ENCODE measurements at regions not wholly inside any gene's neighbourhood (a gene's known extent, or its start where the extent isn't known, plus 50 kb on each side); places are given as distances from the start of the nearest gene placed in this dataset.

DNA sequence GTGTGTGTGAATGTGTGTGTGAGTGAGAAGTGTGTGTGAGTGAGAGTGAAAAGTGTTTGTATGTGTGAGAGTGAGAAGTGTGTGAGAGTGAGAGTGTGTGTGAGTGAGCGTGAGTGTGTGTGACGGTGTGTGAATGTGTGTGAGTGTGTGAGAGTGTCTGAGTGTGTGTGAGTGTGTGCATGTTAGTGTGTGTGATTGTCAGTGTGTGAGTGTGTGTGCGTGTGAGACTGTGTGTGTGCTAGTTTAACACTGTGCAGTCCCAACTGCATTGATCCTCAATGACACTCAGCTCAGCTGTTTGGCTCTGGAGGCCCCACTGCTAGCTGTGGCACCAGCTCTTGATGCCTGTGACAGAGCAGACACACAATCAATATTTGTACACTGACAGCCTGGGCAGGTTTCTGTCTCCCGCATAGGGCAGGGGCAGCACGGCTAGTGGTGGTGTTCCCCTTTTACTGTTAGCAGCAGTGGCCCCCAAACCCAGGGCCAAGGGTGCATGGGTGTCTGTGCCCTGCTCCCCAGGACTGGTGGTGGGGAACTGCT lies 135.0 kb downstream of the INHBB start:
- DNase-seq (ENCODE audit: low read depth) = no peak
- TF ChIP-seq, protein P1, sequence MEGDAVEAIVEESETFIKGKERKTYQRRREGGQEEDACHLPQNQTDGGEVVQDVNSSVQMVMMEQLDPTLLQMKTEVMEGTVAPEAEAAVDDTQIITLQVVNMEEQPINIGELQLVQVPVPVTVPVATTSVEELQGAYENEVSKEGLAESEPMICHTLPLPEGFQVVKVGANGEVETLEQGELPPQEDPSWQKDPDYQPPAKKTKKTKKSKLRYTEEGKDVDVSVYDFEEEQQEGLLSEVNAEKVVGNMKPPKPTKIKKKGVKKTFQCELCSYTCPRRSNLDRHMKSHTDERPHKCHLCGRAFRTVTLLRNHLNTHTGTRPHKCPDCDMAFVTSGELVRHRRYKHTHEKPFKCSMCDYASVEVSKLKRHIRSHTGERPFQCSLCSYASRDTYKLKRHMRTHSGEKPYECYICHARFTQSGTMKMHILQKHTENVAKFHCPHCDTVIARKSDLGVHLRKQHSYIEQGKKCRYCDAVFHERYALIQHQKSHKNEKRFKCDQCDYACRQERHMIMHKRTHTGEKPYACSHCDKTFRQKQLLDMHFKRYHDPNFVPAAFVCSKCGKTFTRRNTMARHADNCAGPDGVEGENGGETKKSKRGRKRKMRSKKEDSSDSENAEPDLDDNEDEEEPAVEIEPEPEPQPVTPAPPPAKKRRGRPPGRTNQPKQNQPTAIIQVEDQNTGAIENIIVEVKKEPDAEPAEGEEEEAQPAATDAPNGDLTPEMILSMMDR (IDR thresholded peaks at IDR 0.05; ENCODE audit: low read depth, low read length, missing control alignments) = no peak
- no peak overlapping the region for H3K4me3 ChIP-seq (ENCODE audit: low read depth, low read length)

DNA sequence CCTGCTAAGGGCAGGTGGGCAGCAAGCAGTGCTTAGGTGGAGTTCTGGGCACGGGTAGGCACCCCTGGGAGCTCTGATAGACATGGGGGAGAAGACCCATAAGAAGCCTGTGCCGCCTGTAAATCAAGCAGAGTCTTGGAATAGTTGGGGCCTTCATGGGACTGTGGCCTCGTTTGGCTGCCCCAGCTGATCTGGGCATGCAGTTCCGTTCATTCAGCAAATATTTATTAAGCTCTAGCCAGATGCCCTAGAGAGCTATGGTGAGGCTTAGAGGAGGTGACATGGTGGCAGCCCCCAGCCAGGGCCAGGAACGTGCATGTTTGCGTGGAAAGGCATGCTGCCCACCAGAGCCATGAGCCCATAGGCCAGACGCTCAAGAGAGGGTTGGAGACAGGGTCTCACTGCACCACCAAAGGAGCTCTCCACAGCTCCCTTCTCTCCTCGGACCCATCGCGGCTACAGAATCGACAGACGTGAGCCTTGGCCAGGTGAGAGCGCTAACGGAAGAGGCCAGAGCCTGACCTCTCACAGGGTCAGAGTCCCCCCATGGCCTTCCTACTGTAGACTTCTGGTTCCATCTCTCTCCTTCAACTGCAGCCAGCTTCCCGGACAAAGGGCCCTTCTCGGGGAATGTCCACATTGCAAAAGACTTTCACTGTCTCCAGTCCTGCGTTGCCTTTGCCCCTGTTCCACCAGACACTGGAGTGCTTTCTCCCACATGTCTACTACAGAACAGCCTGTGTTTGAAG lies 135.7 kb downstream of the INHBB start:
- TF ChIP-seq, protein P1 (IDR thresholded peaks at IDR 0.05; ENCODE audit: low read depth, low read length, missing control alignments) = no peak
- H3K4me3 ChIP-seq (ENCODE audit: low read depth, low read length) = no peak overlapping the region

DNA sequence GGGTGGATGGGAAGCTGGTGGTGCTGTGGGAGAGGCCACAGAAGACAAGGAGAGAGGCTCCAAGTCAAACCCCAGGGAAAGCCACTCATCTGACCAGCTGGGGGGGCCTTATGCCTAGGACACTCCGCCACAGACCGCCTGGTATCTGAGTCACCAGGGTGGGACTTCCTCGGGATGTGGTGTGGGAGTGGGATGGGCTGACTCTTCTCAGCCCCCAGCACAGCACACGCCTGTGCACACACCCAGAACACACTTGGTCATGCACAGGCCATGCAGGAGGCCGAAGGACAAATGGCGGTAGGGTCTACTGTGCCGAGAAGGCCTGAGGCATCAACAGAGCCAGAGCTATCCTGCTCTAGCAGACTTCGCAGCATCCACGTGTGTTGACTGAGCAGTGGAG lies 136.4 kb downstream of the INHBB start:
- H3K4me3 ChIP-seq (ENCODE audit: low read depth, low read length) = no peak overlapping the region
- TF ChIP-seq, protein P1 (IDR thresholded peaks at IDR 0.05; ENCODE audit: low read depth, low read length, missing control alignments) = no peak
- no peak for DNase-seq (ENCODE audit: low read depth)

More for the DNA sequence above, 135.7 kb downstream of the INHBB start:
- no peak for DNase-seq (ENCODE audit: low read depth)

DNA sequence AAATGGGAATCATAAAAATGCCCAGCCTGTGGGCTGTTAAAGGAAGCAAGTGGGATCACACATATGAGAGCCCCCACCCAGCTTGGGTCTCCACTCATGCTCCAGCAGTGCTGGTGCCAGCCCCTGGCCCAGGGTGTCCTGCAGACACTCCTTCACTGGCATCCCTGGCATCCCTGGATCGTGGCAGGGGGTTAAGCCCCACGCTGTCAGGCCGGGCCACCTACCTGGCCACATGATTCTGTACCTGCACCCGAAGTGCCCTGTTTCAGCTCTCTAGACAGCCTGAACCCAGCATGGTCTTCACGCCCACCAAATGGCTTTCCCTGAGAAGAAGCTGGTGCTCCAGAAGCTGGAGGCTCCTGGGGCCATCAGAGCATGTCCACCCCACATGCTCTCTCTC lies 137.4 kb downstream of the INHBB start:
- TF ChIP-seq, protein P1 (IDR thresholded peaks at IDR 0.05; ENCODE audit: low read depth, low read length, missing control alignments) = no peak
- no peak overlapping the region for H3K4me3 ChIP-seq (ENCODE audit: low read depth, low read length)
- no peak for DNase-seq (ENCODE audit: low read depth)

DNA sequence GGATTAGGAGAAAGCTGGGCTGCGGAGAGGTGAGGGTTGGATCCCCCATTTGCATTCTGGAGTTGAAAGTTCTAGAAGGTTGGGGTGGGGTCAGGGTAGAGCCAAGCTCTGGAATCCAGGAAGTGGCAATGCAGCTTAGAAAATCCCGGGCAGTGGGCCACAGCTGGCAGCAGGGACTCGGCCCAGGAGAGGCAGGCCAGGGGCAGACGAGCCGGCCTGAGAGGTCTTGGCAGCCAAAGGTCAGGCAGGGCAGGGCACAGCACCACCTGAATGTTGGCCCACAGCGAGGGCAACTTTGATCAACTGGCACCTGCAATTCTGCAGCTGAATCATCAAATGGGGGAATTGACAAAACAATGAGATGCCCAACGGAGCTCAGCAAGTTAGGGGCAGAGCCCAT lies 139.2 kb downstream of the INHBB start:
- no peak overlapping the region for H3K4me3 ChIP-seq (ENCODE audit: low read depth, low read length)
- no peak for DNase-seq (ENCODE audit: low read depth)
- TF ChIP-seq, protein P1 (IDR thresholded peaks at IDR 0.05; ENCODE audit: low read depth, low read length, missing control alignments) = no peak

DNA sequence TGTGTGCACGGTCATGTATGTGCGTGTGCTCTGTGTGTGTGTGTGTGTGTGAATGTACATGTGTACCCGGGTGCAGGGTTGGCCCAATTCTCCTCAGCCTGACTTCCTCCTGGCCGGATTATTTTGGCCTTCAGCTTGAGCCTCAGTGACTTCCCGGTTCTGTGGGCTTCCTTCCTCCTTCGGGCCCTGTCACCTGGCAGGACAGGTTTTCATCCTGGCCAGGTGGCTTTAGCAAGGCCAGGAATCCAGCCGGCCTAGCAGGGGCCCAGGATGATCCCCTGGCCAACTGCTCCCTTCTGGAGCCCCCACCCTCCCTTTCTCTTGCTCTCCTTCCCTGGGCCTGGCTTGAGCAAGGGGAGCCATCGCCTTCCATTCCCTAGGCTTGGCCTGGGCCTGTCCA lies 140.5 kb downstream of the INHBB start:
- DNase-seq (ENCODE audit: low read depth) = no peak
- no peak overlapping the region for H3K4me3 ChIP-seq (ENCODE audit: low read depth, low read length)
- TF ChIP-seq, protein P1 (IDR thresholded peaks at IDR 0.05; ENCODE audit: low read depth, low read length, missing control alignments) = no peak

DNA sequence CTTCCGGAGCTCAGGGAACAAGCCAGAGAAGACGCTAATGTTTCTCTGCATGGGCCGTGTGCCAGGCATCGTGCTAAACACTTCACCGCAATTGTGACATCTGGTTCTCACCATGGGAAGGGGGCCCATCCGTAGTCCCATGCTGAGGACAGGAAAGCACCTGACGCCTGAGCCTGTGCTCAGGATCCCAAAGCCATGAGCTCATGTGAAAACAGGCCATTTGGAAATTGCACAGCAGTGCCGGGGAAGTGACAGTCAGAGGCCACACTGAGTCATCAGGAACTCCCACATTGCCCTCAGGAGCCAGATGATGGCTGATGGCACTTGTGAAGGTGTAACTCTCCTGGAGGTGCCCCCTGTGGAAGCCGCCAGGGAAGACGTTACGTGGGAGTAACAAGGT lies 141.0 kb downstream of the INHBB start:
- no peak for DNase-seq (ENCODE audit: low read depth)
- TF ChIP-seq, protein P1 (IDR thresholded peaks at IDR 0.05; ENCODE audit: low read depth, low read length, missing control alignments) = no peak
- H3K4me3 ChIP-seq (ENCODE audit: low read depth, low read length) = no peak overlapping the region

Measured in GM12864 (cell line).